HG03039 (cell line): ENCODE measurements at regions not wholly inside any gene's neighbourhood (a gene's known extent, or its start where the extent isn't known, plus 50 kb on each side); places are given as distances from the start of the nearest gene placed in this dataset.
"Not testable (repeated sequence)": the region's sequence is repeated elsewhere in the genome, so short reads cannot be mapped to it uniquely, and the experiment has no call there.

Source experiments
- ATAC-seq: cut with Tn5 transposase; IDR thresholded peaks from one replicate; pipeline ENCODE4 v1.9.1; 2021; ENCODE audit warnings: mild to moderate bottlenecking, moderate library complexity; ENCODE audit not compliant: unreplicated experiment

DNA sequence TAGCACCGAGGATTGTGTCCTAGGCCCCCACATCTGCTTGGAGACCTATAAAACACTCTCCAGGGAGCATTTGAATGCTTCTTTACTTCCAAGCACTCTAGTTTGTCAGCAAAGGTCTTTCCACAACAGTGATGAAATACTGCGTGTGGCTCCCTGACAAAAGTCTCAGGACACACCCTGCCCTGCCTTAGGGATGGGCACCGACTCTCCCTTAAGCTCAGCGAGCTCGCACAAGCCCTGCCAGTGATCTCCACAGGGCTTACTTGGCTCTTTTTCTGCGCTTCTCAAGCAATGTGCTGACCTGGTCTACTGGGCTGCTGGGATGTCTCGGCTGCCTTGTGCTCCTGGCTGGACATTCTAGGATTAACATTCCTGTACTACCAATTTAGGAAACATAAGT, 84.3 kb upstream of the MPP7 start:
- ATAC-seq: no peak

DNA sequence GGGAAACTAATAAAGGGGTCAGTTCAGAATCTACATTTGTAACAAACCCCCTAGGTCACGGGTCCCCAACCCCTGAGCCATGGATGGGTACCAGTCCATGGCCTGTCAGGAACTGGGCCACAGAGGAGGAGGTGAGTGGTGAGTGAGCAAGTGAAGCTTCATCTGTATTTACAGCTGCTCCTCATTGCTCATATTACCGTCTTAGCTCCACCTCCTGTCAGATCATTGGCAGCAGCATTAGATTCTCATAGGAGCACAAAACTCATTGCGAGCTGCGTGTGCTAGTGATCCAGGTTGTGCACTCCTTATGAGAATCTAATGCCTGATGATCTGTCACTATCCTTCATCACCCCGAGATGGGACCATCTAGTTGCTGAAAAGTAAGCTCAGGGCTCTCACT, 88.4 kb upstream of the MPP7 start:
- no peak for ATAC-seq

DNA sequence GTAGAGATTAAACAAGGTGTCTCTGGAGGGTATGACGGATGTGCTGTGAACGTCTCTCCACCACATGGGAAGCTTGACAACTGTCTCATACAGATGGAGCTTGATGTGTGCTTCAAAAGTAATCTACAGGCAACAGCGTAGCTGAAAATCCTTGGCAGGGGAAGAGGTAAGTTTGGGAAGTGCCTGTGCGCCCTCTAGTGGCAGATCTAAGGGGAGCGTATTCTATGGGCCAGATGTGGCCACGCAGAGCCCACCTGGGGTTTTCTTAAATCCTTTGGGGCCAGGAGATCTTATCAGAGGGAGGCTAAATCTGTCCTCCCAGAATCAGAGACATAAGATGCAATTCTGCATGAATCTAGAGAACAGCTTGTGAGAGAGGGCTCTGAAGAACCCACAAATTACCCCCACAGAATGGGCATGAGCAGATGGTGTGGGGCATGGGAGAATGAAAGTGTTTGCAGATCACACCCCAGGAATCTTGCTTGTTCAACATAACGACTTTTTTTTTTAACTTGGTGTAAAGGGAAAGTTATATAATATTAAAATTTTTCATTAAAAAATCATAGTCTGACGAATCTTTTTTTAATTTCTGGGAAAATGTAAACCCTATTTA, 91.2 kb upstream of the MPP7 start:
- no peak for ATAC-seq

DNA sequence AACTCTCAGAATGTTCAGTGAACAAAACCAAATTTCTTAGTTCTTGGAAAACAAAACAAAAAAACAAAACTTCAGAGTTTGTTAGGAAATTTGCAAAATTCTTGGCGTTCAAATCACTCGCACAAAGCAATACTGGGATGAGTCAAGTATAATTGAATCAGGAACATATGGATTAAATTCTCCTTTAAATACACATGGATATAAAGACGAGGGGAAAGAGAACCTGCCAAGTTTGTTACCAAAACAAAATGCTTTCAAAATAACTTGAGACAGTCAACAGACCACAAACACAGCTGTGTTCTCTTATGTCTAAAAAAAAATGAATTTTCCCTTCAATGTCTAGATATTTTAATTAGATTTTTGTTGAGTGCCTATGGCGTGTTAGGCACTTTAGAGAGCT, 93.5 kb upstream of the MPP7 start:
- ATAC-seq: no peak

DNA sequence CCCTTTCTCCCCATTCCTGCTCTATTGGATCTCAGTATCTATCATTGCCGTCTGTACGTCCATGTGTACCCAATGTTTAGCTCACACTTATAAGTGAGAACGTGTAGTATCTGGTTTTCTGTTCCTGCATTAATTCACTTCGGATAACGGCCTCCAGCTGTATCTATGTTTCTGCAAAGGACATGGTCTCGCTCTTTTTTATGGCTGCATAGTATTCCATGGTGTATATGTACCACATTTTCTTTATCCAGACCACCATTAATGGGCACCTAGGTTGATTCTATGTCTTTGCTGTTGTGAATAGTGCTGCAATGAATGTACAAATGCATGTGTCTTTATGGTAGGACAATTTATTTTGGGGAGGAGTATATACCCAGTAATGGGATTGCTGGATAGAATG, 94.4 kb upstream of the MPP7 start:
- ATAC-seq: no peak

DNA sequence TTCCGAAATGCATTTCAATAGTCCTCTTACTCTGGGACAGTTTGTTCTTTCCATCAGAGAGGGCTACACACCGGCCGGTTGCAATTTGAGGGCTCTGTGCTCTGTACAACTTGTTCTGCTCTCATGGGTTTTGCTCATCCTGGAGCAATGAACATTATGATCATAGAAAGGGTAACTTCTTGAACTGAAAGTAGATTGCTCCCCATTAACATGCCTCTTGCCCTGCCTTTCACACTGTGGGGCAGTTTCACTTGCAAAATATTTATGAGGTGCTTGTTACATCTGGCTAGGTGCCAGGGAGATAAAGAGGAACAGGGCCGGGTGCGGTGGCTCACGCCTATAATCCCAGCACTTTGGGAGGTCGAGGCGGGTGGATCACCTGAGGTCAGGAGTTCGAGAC, 97.3 kb upstream of the MPP7 start:
- ATAC-seq: no peak

DNA sequence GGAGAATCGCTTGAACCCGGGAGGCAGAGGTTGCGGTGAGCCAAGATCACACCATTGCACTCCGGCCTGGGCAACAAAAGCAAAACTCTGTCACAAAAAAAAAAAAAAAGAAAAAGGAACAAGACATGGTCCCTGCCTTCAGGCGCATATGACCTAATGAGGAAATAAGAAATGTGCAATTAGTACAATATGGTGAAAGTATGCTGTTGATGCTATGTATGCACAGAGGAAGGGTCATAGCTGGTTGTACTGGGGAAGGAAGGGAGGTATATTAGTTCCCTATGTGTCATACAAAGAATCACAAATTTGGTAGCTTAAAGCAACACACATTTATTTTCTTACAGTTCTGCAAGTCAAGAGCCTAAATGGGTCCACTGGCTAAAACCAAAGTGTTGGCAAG, 97.8 kb upstream of the MPP7 start:
- no peak for ATAC-seq

DNA sequence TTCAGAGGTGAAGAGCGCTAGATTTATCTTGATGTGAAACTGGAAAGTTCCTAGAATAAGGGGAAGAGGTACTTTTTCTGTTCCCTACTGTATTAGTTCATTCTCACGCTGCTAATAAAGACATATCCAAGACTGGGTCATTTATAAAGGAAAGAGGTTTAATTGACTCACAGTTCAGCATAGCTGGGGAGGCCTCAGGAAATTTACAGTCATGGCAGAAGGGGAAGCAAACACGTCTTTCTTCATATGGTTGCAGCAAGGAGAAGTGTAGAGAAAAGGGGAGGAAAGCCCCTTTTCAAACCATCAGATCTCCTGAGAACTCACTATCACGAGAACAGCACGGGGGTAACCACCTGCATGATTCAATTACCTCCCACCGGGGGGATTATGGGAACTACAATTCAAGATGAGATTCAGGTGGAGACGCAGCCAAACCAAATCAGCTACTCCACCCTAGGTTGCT, 99.8 kb upstream of the MPP7 start:
- ATAC-seq: not testable (repeated sequence)

DNA sequence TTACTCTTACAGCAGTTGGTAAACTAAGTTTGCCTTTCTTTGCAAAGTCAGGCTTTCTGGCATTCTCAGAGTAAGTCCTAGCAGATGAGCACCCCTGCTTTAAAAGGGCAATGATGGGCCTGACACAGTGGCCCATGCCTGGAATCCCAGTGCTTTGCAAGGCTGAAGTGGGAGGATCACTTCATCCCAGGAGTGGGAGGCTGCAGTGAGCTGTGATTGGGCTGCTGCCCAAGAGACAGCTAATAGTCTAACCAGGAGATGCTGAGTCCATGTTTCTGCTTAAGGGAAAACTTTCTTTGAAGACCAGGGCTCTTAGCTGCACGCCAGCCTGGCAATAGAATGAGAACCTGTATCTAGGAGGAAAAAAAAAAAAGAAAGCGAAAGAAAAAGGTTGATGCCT, 100.2 kb upstream of the MPP7 start:
- no peak for ATAC-seq

DNA sequence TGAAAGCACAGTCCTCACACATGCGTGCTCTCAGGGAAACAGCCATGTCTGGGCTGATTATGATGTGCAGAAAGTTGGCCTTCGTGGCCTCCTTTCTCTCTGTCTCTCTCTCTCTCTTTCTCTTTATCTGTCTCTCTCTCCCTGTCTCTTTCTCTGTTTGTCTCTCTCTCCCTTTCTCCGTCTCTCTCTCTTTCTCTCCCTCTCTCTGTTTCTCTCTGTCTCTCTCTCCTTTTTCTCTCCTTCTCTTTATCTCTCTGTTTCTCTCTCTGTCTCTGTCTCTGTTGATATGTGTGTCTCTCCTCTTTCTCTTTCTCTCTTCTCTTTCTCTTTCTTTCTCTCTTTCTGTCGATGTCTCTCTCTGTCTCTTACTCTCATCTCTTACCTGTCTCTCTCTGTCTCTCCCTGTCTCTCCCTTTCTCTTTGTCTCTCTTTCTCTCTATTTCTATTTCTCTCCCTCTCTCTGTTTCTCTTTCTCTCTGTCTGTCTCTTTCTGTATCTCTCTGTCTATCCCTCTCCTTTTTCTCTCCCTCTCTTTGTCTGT, 105.4 kb upstream of the MPP7 start:
- ATAC-seq: no peak

DNA sequence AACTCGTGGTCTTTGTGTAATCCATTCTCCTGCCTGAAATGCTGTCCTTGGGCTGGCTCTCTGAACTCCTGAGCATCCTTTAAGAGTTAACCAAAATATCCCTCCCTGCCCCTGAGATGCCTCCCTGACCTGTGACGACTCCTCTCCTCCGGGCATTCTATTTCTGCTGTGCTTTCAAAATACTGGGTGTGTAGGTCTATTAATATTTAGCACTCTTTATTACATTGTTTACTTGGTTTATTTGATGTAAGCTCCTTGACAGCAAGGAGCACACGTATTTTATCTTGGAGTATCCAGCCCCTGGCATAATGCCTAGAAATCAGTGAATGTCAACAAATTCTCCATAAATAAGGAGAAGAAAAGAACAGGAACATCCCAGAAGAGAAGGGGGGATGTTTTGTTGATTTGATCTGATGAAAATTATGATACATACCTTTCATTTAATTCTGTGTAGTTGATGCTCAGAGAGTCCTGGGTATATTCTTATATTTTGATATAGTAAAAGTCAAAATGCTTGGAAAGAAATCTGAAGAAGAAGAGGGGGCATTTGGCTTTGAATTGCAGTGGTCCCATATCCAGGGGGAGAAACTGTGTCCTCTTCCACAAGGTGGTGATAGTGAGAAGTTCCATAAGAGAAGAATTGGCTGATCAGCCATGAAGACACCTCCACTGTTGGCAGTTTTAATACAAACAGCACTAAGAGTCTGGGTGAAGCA, 107.7 kb upstream of the MPP7 start:
- no peak for ATAC-seq

DNA sequence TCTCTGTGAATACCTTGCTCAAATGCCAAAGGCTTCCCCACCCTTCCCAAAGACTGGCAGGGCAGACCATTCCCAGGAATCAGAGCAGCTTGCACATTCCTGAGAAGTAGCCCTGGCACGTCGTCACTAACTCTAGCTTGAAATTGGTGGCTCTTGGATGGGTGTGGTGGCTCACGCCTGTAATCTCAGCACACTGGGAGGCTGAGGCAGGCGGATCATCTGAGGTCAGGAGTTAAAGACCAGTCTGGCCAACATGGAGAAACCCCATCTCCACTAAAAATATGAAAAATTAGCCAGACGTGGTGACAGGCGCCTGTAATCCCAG, 108.2 kb upstream of the MPP7 start:
- ATAC-seq: no peak

DNA sequence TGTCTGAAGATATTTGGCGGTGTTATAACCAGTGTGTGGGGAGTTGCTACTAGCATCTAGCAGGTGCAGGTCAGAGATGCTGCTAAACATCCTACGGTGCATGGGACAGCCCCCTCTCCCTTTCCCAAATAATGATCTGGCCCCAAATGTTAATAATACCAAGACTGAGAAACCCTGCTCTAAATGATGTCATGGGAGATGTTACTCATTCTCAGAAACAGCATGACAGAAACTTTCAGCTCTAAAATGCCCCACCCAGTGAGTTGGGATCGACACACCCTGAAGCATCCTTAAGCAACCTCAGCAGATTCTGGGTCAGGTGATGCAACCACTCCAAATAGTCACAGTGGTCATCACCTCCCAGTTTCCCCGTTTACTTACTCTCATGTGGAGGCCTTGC, 108.8 kb upstream of the MPP7 start:
- ATAC-seq: peak; percentile 53

DNA sequence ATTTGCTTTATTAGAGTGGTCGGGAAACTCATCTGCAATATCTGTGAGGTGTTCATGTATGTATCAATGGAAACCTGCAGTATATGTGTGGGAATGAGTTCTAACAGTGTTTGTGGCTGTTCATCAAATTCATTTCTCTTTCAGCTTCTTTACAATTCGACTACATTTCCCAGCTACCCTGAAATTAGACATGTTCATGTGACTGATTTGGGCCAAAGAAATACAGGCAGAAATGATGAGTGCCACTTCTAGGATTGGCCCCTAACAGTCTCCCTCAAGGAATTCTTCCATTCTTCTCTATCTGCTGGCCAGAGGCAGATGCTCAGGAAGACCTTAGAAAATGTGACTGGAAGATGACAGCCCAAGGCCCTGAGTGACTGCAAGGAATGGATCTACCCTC, 114.8 kb upstream of the WAC start:
- ATAC-seq: no peak

DNA sequence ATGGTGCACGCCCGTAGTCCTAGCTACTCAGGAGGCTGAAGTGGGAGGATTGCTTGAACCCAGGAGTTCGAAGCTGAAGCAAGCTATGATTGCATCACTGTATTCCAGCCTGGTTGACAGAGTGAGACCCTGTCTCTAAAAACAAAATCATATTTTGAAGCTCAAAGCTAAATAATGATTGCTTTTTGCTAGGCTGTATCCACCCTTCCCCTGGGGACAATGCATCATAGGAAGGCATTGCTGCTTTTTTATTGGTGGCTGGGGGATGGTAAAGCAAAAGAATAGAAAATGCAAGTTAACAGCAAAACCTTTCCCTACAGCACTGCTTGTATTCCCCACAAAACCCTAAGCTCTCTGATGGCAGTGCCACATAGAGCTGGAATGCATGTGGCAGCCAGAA, 107.5 kb upstream of the WAC start:
- ATAC-seq: no peak

DNA sequence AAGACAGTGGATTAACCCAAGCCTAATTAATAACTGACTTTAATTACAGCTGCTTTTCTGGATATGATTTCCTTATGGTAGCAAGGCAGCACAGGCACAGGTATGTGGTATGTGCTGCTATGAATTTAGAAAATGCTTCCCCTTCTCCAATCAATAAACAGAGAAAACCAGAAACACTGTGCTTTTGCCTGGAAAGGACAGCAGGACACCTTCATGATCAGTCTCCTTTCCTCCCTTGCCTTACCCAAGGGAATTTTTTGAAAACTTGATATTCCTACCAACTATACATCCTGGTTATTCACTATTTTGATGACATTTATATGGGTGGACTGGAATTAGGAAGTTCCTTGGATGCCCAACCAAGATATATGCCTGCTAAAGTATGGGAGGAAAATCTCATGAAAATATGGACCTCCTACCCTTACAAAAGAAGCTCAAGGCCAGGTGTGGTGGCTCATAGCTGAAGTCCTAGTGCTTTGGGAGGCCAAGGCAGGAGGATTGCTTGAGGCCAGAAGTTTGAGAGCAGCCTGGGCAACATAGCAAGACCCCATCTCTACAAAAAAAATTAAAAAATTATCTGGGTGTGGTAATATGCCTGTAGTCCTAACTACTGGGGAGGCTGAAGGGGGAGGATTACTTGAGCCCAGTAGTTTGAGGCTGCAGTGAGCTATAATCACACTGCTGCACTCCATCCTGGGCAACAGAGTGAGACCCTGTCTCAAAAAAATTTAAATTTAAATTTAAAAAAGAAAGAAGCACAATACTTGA, 106.3 kb upstream of the WAC start:
- ATAC-seq: no peak

DNA sequence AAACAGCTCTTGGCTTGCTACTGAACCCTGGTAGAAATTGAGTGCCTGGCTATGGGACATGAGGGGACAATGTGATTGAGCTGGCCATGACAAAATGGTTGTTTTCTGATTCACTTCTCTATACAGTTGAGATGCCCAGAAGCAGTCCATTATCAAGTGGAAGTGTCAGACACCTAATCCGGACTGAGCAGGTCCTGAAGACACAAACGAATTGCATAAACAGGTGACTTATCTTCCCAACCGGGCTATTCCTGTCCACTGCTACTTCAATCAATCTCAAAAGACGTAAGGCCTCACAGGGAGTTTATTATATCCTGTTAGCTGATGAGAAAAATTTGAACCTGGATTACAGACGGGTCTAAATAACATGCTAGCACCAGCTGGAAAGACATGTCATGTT, 105.5 kb upstream of the WAC start:
- ATAC-seq: no peak

DNA sequence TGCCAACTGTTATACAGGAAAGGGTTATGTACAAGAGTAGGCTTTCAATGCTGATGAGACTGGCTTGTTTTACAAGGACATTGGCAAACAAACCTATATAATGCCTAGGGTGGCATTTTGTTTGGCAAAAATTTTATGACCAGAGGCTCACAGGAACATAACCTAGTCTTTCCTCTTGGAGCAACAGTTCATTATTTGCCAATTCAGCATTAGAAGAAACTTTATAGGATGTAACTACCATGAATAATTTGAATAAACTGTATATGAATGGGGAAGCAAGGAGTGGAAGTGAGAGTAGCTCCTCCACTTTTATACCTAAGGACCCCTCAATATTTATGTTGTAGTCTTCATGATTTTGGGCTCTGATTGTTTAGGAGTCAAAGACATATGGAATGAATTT, 103.9 kb upstream of the WAC start:
- no peak for ATAC-seq

DNA sequence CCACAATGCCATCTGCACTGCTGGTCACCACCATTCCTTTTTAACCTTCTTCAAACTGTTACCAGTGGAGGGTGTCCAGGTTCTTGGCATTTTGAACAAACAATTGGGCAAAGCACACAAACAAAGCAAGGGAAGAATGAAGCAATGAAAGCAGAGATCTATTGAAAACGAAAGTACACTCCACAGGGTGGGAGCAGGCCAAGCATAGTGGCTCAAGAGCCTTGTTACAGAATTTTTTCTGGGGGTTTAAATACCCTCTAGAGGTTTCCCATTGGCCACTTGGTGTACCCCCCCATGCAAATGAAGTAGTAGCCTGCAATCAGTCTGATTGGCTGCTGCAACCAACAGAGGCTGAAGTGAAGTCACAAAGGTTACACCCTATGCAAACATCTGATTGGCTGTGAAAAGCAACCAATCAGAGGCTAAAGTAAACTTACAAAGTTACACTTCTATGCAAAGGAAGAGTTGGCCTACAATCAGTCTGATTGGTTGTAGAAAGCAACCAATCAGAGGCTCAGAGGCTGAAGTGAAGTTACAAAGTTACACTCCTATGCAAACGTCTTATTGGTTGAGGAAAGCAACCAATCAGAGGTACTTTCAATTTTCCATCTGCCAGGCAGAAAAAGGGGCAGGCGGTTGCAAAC, 103.2 kb upstream of the WAC start:
- ATAC-seq: no peak

DNA sequence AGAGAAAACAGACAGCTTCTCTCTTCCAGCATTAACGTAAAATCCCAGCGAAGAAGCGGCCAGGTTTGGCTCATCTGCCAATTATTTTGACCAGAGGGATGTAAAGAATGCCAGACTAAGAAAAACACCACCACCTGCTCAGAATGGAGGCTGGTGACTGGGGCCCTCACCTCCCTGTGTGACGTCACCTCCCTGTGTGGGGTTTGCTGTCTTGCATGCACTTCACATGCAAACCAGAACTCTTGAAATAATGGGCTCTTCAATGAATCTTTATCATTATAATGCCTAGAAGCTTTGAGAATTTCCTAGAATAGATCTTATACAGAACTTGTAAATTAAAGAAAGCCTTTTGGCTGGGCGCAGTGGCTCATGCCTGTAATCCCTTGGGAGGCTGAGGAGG, 101.8 kb upstream of the WAC start:
- ATAC-seq: no peak

DNA sequence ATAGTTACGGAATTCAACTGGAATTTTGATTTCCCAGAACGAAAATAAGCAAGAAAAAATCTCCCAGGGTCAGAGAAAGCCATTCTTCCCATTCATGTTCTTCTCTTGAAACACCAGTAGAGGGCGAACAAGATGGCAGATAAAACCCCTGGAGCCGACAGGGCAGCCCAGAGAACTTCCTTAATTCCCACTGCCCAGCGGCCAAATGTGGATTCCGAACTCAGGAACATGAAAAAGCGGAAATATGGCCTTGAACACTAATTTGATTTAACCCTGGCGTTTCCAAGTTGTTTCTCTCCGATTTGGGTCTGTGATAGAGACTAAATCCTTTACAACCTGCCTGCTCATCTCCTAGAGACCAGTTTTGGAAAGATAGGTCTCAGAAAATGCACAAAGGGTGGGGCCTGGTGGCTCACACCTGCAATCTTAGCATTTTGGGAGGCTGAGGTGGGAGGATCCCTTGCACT, 100.7 kb upstream of the WAC start:
- no peak for ATAC-seq
